Gastroesophageal sphincter (tissue), 4 donors: ENCODE measurements at regions not wholly inside any gene's neighbourhood (a gene's known extent, or its start where the extent isn't known, plus 50 kb on each side); places are given as distances from the start of the nearest gene placed in this dataset.
"Not testable (repeated sequence)": the region's sequence is repeated elsewhere in the genome, so short reads cannot be mapped to it uniquely, and the experiment has no call there.

Experiments
- ATAC-seq: fragments of 150-250 bp; one replicate; pipeline ENCODE4 v1.9.1; 2016; ENCODE audit warnings: mild to moderate bottlenecking, moderate library complexity
- H3K27ac ChIP-seq, 4 donors: fragments of 200-600 bp; sonication (generic) in 3 of 4; 1 replicate in 3 of 4; 2 replicates in 1 of 4; pipeline ENCODE4 v1.5.1; 2016 to 2019
- H3K27me3 ChIP-seq: fragments of 200-600 bp; sonication (generic); one replicate; pipeline ENCODE4 v1.5.1; 2019
- H3K36me3 ChIP-seq, 2 donors: fragments of 200-600 bp; sonication (generic); one replicate each; pipeline ENCODE4 v1.5.1; 2019; ENCODE audit warnings: control low read depth in 1 of 2
- H3K4me1 ChIP-seq, 3 donors: fragments of 200-600 bp; sonication (generic); 1 replicate in 2 of 3; 2 replicates in 1 of 3; pipeline ENCODE4 v1.5.1; 2016 to 2019; ENCODE audit warnings: control low read depth in 2 of 3
- H3K4me3 ChIP-seq, 2 donors: fragments of 200-600 bp; sonication (generic); one replicate each; pipeline ENCODE4 v1.5.1; 2019; ENCODE audit warnings: mild to moderate bottlenecking in 1 of 2, moderate library complexity in 1 of 2
- H3K9me3 ChIP-seq, 3 donors: fragments of 200-600 bp; sonication (generic); one replicate each; pipeline ENCODE4 v1.5.1; 2017 to 2019; ENCODE audit warnings: control low read depth in 2 of 3
- EP300 ChIP-seq: sonication (generic); formaldehyde crosslinking; IDR thresholded peaks from one replicate; pipeline ENCODE4 v1.6.1; 2017; ENCODE audit warnings: antibody characterized with exemption, mild to moderate bottlenecking
- POLR2A ChIP-seq, 2 donors: fragments of 450-650 bp; IDR thresholded peaks; one replicate each; pipeline ENCODE4 v1.6.1; 2017; ENCODE audit warnings: antibody characterized with exemption in 2 of 2, mild to moderate bottlenecking in 2 of 2, moderate library complexity in 1 of 2
- POLR2AphosphoS5 ChIP-seq: sonication (generic); formaldehyde crosslinking; IDR thresholded peaks from one replicate; pipeline ENCODE4 v1.6.1; 2017; ENCODE audit warnings: antibody characterized with exemption
- WGBS, 2 donors: methylation state at CpG; one replicate each; pipeline ENCODE4 v1.1.5; 2018; ENCODE audit warnings: low coverage in 1 of 2; 5-methylcytosine and 5-hydroxymethylcytosine counted together
- TF ChIP-seq, protein P1 (sequence below), 4 experiments: fragments of 200-600 bp in 2 of 4; fragments of 450-650 bp in 2 of 4; sonication (generic) in 1 of 4; IDR thresholded peaks; one replicate each; pipeline ENCODE4 v1.5.1; 2017 to 2019; ENCODE audit warnings: antibody characterized with exemption in 4 of 4, mild to moderate bottlenecking in 2 of 4, moderate library complexity in 2 of 4

DNA sequence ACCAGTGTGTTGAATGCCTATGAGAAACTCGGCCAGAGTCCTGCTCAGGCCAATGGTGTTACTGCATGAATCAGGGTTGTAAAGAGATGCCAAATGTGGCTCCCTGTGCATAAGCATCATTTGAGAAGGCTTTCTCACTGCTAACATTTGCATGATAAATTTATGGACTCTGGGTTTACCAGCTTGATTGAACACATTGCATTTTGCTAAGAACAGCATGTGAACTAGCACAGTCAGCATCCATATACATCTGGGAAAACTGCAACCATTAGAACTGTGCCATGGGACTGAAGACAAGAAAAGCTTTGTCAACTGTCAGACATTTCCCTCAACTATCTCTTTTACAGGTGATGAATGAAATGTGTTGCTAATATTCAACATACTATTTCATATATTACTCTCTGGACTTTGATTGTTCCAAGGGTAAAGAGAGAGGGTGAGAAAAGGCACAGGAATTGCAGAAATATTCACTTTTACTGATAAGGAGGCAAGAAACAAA is 1427.4 kb upstream of the ADGRL3 start:
- WGBS, 2 donors = 60 to 77% methylated on average over 1 of the region's 1 CpG
- Histone ChIP-seq H3K9me3 (no peaks in the 10 kb centered on the region), H3K27me3 (no peaks in the 10 kb centered on the region), H3K4me1 (no peaks in the 10 kb centered on the region), H3K36me3 (no peaks in the 10 kb centered on the region), H3K4me3 (no peak overlapping the region), H3K27ac (no peak overlapping the region)
- ATAC-seq = no peak
- TF ChIP-seq POLR2AphosphoS5 = no peak
- TF ChIP-seq, protein P1, sequence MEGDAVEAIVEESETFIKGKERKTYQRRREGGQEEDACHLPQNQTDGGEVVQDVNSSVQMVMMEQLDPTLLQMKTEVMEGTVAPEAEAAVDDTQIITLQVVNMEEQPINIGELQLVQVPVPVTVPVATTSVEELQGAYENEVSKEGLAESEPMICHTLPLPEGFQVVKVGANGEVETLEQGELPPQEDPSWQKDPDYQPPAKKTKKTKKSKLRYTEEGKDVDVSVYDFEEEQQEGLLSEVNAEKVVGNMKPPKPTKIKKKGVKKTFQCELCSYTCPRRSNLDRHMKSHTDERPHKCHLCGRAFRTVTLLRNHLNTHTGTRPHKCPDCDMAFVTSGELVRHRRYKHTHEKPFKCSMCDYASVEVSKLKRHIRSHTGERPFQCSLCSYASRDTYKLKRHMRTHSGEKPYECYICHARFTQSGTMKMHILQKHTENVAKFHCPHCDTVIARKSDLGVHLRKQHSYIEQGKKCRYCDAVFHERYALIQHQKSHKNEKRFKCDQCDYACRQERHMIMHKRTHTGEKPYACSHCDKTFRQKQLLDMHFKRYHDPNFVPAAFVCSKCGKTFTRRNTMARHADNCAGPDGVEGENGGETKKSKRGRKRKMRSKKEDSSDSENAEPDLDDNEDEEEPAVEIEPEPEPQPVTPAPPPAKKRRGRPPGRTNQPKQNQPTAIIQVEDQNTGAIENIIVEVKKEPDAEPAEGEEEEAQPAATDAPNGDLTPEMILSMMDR (IDR thresholded peaks at IDR 0.05) = no peak
- TF ChIP-seq POLR2A (IDR thresholded peaks at IDR 0.05) = no peak
- no peak for TF ChIP-seq EP300

DNA sequence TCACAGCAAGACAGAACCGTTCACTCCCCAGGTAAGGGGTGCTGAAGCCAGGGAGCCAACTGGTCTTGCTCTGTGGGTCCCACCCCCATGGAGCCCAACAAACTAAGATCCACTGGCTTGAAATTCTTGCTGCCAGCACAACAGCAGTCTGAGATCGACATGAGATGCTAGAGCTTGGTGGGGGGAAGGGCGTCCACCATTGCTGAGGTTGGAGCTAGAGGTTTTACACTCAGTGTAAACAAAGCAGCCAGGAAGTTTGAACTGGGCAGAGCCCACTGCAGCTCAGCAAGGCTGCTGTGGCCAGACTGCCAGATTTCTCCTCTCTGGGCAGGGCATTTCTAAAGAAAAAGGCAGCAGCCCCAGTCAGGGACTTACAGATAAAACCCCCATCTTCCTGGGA is 1419.9 kb upstream of the ADGRL3 start:
- not testable (repeated sequence) for H3K36me3 ChIP-seq, H3K9me3 ChIP-seq, H3K4me1 ChIP-seq, H3K4me3 ChIP-seq, ATAC-seq, H3K27me3 ChIP-seq, H3K27ac ChIP-seq
- 40% methylated on average over 1 of the region's 3 CpGs; no CpG with 5 or more reads in 1 of the 2 donors for WGBS, 2 donors

DNA sequence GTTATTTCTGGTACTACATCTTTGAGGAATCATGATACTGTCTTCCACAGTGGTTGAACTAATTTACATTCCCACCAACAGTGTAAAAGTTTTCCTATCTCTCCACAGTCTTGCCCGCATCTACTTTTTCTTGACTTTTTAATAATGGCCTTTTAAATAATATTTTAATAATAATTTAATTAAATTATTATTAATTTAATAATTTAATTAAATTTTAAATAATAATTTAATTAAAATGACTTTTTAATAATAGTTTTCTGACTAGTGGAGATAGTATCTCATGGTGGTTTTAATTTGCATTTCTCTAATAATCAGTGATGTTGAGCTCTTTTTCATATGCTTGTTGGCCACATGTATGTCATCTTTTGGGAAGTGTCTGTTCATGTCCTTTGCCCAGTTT is 1395.0 kb upstream of the ADGRL3 start:
- ATAC-seq = no peak
- Histone ChIP-seq H3K9me3 (peaks cover 0 to 7% (median 0%) of the 10 kb centered on the region in 3 donors), H3K4me3 (no peak overlapping the region), H3K36me3 (no peaks in the 10 kb centered on the region), H3K27me3 (no peaks in the 10 kb centered on the region), H3K4me1 (no peaks in the 10 kb centered on the region), H3K27ac (no peak overlapping the region)
- TF ChIP-seq POLR2A (IDR thresholded peaks at IDR 0.05) (no peak), POLR2AphosphoS5 (no peak), EP300 (no peak)
- TF ChIP-seq, protein P1 (IDR thresholded peaks at IDR 0.05) = no peak
- WGBS, 2 donors = 100% methylated on average over 1 of the region's 1 CpG

DNA sequence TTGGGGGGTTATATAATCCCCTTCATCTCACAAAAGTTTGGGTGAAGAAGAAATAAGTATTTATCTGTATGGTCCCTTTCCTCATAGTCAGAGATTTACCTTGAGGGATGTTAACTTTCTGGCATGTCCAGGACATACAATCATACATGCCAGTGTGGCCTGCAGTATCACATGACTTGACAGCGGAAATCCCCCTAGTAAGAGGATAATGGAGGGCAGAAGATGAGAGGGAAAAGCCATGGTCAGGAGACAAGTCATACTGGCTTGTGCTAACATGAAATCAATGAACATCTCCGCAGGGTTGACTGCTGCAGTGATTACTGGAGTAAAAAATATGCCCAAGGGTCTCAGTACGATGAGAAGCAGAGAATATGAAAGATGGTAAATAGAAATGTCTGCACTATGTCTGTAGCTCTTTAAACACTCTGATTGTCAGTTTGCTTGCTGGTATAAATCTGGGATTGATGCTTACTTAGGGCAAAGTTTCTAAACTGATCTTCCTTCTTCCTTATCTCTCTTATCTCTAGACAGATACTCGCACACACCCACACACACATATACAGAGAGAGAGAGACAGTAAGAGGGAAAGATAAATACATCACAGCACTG is 1385.6 kb upstream of the ADGRL3 start:
- no peaks in the 10 kb centered on the region for H3K36me3 ChIP-seq
- no peaks in the 10 kb centered on the region for H3K4me1 ChIP-seq
- no peak for TF ChIP-seq EP300
- no peak for TF ChIP-seq POLR2AphosphoS5
- TF ChIP-seq POLR2A (IDR thresholded peaks at IDR 0.05) = no peak
- 63 to 73% methylated on average over 4 of the region's 4 CpGs for WGBS, 2 donors
- ATAC-seq = no peak
- H3K9me3 ChIP-seq = no peaks in the 10 kb centered on the region
- no peaks in the 10 kb centered on the region for H3K27me3 ChIP-seq
- no peak overlapping the region for H3K27ac ChIP-seq
- no peak overlapping the region for H3K4me3 ChIP-seq

DNA sequence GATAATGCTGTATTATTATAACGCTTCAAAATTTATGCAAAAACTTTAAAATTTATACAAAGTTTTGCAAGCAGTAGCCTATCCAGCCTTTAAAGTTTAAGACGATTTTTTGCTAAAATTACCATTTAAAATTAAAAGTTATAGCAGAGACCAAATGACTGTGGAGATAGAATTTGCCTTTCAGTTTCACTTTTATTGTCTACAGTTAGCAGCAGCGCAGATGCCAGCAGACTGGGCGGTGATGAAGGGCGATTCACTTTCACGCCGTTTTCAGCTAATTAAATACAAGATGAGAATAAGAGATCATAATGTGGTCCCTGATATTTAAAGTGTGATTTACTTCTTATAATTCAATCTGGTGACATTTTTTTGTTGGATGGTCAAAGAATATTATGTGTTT is 1381.5 kb upstream of the ADGRL3 start:
- Histone ChIP-seq H3K36me3 (no peaks in the 10 kb centered on the region), H3K27me3 (no peaks in the 10 kb centered on the region), H3K4me1 (no peaks in the 10 kb centered on the region), H3K27ac (no peak overlapping the region), H3K4me3 (peak overlapping the region in 1 of 2 donors; percentile 29), H3K9me3 (no peaks in the 10 kb centered on the region)
- 65 to 68% methylated on average over 7 of the region's 7 CpGs for WGBS, 2 donors
- TF ChIP-seq EP300 = no peak
- no peak for TF ChIP-seq POLR2A (IDR thresholded peaks at IDR 0.05)
- TF ChIP-seq, protein P1 (IDR thresholded peaks at IDR 0.05) = no peak
- no peak for TF ChIP-seq POLR2AphosphoS5
- no peak for ATAC-seq

DNA sequence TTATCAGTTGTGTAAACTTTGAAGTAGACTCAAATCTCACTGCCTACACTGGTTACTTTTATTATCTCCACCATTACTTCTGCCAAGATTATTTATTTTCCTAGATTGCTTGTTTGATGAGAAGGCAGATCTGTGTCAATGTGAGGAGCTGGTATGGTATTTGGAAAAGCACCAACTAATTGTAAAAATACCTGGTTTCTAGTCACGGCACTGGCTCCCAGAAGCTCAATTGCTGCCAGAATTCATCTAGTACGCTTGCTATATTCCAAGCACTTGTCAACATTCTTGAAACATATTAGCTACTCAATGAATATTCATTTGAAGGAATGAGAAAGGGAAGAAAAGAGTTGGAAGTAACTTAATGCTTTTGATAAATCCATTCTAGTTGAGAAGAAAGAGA is 1376.8 kb upstream of the ADGRL3 start:
- 20 to 76% methylated on average over 1 to 2 of the region's 2 CpGs for WGBS, 2 donors
- Histone ChIP-seq H3K9me3 (no peaks in the 10 kb centered on the region), H3K4me3 (no peak overlapping the region), H3K4me1 (no peaks in the 10 kb centered on the region), H3K27me3 (no peaks in the 10 kb centered on the region), H3K36me3 (no peaks in the 10 kb centered on the region), H3K27ac (no peak overlapping the region)
- no peak for TF ChIP-seq EP300
- TF ChIP-seq, protein P1 (IDR thresholded peaks at IDR 0.05) = no peak
- TF ChIP-seq POLR2A (IDR thresholded peaks at IDR 0.05) = no peak
- TF ChIP-seq POLR2AphosphoS5 = no peak
- ATAC-seq = no peak
